ENCODE measurements at regions not wholly inside any gene's neighbourhood (a gene's known extent, or its start where the extent isn't known, plus 50 kb on each side); places are given as distances from the start of the nearest gene placed in this dataset.
"Not testable (repeated sequence)": the region's sequence is repeated elsewhere in the genome, so short reads cannot be mapped to it uniquely, and the experiment has no call there.

DNA sequence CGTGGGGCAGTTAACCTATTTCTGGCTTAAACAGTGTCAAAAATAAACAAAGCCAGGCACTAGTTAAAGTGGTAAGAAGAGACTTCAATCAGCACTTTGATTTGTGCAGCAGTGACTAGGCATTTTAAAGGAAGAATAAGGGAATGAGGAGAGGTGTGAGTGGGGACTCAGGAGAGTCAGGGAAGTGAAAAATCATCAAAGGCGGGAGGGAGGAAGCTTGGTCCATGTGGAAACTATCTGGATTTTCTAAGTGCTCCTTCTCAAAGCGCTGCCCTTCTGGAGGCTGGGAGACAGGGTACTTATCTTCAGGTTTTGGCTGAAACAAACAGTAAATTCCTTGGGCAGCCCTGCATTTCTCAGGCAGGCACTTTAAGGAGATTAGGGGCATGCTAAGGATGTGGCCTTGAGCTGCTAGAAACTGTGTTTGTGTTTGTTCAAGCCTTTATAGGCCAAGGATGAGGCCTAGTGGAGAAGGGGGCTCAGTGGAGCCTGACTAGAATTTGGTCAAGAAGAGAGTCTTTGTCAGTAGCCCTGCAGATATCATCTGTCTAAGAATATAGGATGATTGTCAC, 486.5 kb downstream of the SIPA1L2 start:
- no peak overlapping the region for H3K4me3 ChIP-seq (ENCODE audit: low read depth, low read length)
- TF ChIP-seq, protein P1, sequence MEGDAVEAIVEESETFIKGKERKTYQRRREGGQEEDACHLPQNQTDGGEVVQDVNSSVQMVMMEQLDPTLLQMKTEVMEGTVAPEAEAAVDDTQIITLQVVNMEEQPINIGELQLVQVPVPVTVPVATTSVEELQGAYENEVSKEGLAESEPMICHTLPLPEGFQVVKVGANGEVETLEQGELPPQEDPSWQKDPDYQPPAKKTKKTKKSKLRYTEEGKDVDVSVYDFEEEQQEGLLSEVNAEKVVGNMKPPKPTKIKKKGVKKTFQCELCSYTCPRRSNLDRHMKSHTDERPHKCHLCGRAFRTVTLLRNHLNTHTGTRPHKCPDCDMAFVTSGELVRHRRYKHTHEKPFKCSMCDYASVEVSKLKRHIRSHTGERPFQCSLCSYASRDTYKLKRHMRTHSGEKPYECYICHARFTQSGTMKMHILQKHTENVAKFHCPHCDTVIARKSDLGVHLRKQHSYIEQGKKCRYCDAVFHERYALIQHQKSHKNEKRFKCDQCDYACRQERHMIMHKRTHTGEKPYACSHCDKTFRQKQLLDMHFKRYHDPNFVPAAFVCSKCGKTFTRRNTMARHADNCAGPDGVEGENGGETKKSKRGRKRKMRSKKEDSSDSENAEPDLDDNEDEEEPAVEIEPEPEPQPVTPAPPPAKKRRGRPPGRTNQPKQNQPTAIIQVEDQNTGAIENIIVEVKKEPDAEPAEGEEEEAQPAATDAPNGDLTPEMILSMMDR (IDR thresholded peaks at IDR 0.05; ENCODE audit: low read depth, low read length) = no peak

DNA sequence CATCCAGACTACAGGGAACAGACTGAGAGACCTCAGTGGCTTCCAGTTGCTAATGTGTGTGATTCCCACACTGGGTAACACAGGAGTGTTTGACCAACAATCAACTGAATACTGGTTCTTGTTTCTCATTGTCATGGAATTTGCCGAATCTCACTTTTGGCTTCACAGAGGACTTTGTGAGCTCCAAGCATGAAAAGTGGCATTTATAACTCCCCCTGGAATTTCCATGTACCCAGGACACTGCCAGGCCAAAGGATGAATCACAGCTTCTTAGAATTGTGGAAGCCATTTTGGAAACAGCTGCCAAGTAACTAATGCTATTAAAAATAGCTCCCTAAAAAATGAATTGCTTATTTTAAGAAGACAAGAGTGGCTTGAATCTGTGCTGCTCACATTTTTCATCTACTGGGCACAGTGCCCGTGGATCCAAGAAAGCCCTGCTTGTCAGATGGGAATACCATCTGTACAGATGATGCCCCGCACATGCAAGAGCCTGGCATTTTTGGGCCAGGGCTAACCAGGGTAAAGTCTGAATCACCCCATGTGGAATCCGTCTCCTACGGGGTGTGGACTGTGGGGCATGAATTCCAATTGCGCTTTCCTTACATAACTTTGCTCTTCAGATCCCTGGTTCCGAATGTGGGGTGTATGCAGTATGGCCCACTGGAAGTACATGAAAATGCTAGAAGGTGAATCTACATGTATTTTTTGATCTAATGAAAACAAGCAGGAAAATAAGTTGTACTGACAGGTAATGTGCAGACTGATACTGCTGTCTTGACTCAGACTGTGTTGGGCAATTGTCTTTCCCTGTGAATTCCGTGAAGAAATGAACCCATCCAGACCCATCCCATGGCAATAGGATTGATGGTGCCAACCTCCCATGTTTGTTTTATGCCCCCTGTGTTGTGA, 487.3 kb downstream of the SIPA1L2 start:
- TF ChIP-seq, protein P1 (IDR thresholded peaks at IDR 0.05; ENCODE audit: low read depth, low read length) = no peak

DNA sequence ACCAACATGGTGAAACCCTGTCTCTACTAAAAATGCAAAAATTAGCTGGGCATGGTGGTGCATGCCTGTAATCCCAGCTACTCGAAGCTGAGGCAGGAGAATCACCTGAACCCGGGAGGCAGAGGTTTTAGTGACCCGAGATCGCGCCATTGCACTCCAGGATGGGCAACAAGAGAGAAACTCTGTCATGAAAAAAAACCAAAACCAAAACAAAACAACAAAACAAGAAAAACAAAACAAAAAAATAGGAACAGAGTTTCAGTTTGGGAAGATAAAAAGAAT, 488.8 kb downstream of the SIPA1L2 start:
- H3K4me3 ChIP-seq (ENCODE audit: low read depth, low read length) = not testable (repeated sequence)

More for the DNA sequence above, 487.3 kb downstream of the SIPA1L2 start:
- H3K4me3 ChIP-seq (ENCODE audit: low read depth, low read length) = no peak overlapping the region

DNA sequence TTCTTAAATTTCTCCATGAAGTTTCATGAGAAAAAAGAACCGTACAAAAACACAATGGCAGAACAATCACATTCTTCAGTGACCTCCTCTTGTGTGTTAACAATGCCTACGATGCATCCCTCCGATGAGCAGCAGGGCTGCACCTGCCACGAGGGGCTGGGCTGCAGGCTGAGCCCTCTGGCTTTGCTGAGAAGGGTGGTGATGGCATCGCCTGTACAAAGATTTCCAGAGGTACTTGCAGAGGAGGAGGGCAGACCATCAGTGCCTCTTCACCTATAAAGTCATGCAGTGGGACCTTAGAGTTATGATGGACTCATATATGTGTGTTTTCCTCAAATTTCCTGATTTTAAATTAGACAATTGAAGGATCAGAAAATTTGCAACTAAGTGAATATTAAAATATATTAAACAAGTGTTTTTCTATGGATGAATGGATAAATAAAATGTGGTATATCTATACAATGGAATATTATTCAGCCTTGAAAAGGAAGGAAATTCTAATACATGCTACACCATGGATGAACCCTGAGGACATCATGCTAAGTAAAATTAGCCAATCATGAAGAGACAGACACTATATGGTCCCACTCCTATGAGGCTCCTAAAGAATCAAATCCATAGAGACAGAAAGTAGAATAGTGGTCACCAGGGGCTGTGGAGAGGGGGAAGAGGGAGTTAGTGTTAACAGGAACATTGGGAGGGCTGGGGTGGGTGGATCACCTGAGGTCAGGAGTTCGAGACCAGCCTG, 489.3 kb downstream of the SIPA1L2 start:
- TF ChIP-seq, protein P1 (IDR thresholded peaks at IDR 0.05; ENCODE audit: low read depth, low read length) = no peak
- H3K4me3 ChIP-seq (ENCODE audit: low read depth, low read length) = no peak overlapping the region

DNA sequence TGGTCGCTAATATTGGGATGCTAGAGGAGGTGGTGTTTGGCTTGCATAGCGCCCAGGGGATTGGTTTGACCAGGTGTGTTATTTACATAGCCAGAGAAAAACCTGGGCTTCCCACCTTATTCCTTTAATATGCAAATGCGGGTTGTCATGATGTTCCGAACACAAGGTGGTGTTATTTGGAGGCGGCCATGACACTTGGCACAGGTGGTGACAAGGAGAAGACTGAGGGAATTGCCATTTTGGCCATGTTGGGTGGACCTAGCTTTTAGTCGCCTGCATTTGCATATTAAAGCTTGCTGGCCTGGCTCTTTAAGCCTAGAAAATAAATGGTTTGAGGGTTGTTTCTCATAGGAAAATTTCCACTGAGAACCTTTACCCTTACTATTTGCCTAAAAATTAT, 490.5 kb downstream of the SIPA1L2 start:
- TF ChIP-seq, protein P1 (IDR thresholded peaks at IDR 0.05; ENCODE audit: low read depth, low read length) = no peak
- H3K4me3 ChIP-seq (ENCODE audit: low read depth, low read length) = no peak overlapping the region

DNA sequence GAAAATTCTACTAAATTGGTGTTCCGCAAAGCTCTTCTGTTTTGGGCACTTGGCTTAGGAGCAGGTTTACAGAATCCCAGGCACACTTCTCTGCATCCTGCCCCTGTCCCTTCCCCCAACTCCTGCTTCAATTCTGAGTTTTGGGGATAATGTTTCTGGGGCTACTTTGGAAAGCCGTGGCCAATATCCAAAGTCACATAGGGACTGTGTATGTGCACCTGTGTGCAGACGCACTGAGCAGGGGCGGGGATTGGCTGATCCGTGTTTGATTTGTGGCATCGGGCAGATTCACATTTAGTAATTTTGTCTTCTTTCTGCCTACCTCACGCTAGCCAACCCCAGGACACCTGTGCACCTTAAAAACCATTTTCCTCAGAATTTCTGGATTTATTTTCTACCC, 491.9 kb downstream of the SIPA1L2 start:
- TF ChIP-seq, protein P1 (IDR thresholded peaks at IDR 0.05; ENCODE audit: low read depth, low read length) = no peak
- no peak overlapping the region for H3K4me3 ChIP-seq (ENCODE audit: low read depth, low read length)

DNA sequence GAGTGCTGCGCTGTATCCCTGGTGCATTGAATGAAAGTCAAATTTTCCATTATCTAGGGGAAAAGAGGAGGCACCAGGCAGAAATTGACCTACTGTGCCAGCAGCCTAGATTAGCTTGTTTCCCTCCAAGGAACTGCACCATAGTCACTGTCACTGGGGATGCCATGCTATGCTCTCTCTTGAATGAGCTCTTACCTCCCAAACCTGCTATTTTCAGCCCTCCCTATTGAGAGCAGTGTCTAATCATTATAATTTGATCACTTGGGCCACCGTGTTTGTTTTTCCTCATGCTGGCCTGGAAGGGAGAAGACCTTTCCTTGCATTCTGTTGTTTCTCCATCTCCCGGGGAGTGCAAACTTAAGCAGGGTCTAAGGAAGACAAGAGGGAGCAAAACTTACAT, 492.9 kb downstream of the SIPA1L2 start:
- TF ChIP-seq, protein P1 (IDR thresholded peaks at IDR 0.05; ENCODE audit: low read depth, low read length) = no peak

More for the DNA sequence above, 492.9 kb downstream of the SIPA1L2 start:
- H3K4me3 ChIP-seq (ENCODE audit: low read depth, low read length) = no peak overlapping the region

All from WI38 (cell line).